Bronchial epithelial cell (primary cell): ENCODE measurements at regions not wholly inside any gene's neighbourhood (a gene's known extent, or its start where the extent isn't known, plus 50 kb on each side); places are given as distances from the start of the nearest gene placed in this dataset.

Source experiments
- DNase-seq: peaks from one replicate; pipeline ENCODE4 v3.0.0-alpha.2; 2010; ENCODE audit warnings: low read depth
- FAIRE-seq: peaks from 2 replicates; lab custom pipeline; 2011; peaks lifted over from hg19 to GRCh38; lab: Jason Lieb, UNC
- H3K27me3 ChIP-seq: 2 replicates; pipeline ENCODE4 v1.5.1; 2011; ENCODE audit warnings: low read length; ENCODE audit not compliant: control insufficient read depth, insufficient read depth
- H3K36me3 ChIP-seq: 2 replicates; pipeline ENCODE4 v1.5.1; 2011; ENCODE audit warnings: low read length; ENCODE audit not compliant: control insufficient read depth, insufficient read depth
- H3K4me3 ChIP-seq: 2 replicates; pipeline ENCODE4 v1.5.1; 2011; ENCODE audit warnings: mild to moderate bottlenecking, low read depth, low read length, control low read depth
- TF ChIP-seq, protein P1 (sequence below): IDR thresholded peaks from 2 replicates; pipeline ENCODE4 v1.5.1; 2011; ENCODE audit warnings: mild to moderate bottlenecking, moderate library complexity, low read length, control low read depth, inconsistent platforms; ENCODE audit not compliant: insufficient read depth, severe bottlenecking

DNA sequence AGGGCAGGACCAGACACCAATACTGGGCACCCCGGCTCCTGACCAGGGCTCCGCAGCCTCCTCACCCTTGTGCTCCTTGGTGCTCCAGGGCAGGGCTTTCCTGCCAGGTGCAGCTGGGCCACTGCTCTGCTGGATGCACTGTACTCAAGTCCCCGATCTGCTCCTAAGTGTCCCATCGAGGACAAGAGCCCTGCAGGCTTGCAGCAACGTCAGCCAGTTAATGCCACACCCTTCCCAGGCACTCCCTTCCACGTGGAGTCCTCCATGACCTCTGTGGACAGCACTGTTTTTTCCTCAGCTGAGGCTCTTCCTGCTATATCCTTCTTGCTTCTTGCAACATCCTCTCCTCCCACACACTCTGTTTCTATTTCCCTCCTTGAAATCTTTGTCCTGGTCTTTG lies 94.0 kb upstream of the NGF start:
- peak; percentile 25 for DNase-seq
- Histone ChIP-seq H3K4me3 (no peak overlapping the region), H3K36me3 (no peaks in the 10 kb centered on the region), H3K27me3 (no peaks in the 10 kb centered on the region)
- TF ChIP-seq, protein P1, sequence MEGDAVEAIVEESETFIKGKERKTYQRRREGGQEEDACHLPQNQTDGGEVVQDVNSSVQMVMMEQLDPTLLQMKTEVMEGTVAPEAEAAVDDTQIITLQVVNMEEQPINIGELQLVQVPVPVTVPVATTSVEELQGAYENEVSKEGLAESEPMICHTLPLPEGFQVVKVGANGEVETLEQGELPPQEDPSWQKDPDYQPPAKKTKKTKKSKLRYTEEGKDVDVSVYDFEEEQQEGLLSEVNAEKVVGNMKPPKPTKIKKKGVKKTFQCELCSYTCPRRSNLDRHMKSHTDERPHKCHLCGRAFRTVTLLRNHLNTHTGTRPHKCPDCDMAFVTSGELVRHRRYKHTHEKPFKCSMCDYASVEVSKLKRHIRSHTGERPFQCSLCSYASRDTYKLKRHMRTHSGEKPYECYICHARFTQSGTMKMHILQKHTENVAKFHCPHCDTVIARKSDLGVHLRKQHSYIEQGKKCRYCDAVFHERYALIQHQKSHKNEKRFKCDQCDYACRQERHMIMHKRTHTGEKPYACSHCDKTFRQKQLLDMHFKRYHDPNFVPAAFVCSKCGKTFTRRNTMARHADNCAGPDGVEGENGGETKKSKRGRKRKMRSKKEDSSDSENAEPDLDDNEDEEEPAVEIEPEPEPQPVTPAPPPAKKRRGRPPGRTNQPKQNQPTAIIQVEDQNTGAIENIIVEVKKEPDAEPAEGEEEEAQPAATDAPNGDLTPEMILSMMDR, result no peak
- FAIRE-seq, result no peak

DNA sequence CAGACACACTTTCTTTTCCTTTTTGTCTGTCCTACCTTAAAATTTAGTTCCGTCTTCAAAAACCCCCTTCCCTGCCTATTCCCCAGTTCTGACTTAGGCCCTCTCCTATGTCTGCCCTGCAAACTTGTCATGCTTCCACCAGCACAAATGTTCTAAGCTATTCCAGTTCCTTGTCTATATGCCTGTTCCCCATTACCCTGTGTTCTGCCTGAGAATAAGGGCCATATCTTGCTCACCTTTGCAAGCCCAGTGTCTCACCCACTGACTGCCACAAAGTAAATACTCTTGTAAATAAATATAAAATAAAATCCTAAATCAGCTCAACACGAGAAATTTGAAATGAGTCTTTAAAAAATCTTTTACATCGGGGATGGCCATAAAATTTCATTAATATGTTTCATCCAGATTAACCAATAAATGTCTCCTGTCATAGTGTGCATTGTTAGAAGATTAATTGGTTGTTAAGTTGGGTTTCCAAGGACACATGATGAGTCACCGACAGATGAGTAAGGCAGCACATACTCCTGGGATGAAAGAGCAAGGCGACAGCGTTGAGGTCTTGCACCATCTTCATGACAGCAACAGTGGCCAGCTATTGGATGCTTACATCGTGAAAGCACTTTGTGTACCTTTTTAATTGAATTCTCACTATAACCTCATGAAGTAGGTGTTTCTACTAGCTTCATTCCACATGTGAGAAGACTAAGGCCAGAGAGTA lies 92.6 kb upstream of the NGF start:
- TF ChIP-seq, protein P1, result no peak
- DNase-seq (peak; percentile 97), FAIRE-seq (no peak)
- no peaks in the 10 kb centered on the region for H3K27me3 ChIP-seq
- no peak overlapping the region for H3K4me3 ChIP-seq
- H3K36me3 ChIP-seq, result no peaks in the 10 kb centered on the region

DNA sequence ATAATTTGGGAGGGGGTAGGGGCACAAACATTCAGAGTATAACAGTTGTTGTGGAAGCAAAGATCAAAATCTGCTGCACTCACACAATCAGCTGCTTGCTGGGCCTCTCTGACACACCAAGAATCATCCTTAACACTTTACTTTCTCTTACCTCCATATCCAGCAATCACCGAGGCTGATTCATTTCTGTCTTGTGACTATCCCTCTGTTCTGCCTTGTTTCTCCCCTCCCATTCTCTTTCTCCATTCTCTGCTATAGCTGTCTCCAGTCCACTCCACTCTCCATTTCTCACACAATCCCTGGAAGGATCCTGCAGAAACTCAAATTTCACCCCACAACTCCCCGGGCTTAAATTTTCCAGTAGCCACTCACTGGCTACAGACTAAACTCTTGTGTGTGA lies 91.8 kb upstream of the NGF start:
- DNase-seq (peak; percentile 64), FAIRE-seq (no peak)
- Histone ChIP-seq H3K4me3 (no peak overlapping the region), H3K27me3 (no peaks in the 10 kb centered on the region), H3K36me3 (no peaks in the 10 kb centered on the region)
- TF ChIP-seq, protein P1, result no peak

DNA sequence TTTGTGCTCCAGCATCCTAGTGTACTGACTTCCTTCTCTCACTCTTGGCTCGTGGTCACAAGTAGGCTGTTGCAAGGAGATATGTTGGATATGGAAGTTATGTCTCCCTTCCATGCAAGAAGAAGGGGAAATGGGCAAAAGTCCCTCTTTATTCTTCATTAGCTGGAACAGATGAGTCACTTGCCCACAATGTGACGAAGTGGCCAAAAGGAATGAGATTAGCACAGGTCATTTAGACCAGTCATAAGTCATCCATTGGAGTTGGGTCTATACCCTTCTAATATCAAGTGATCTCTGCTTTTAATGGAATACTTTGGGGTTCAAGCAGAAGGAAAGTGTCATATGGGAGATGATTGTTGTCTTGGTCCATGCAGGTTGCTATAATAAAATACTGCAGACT lies 91.2 kb upstream of the NGF start:
- FAIRE-seq (no peak), DNase-seq (peak; percentile 35)
- TF ChIP-seq, protein P1, result no peak
- no peaks in the 10 kb centered on the region for H3K27me3 ChIP-seq
- no peaks in the 10 kb centered on the region for H3K36me3 ChIP-seq
- no peak overlapping the region for H3K4me3 ChIP-seq

DNA sequence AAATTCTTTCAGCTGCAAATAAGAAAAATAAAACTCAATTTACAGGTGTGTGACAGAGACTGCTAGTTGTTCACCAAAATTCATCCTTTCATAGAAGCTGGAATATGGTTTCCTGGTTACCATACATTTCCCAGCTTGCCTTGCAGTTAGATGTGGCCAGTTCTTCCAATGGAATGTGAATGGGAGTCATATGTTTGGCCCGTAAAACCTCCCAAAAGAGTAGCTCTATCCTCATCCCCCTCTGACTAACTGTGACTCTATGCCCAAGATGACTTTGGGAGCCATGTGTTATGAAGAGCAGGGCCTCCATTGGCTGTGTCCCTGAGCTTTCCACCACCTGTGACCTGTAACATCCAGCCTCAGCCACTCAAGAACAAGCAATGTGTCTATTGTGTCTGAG lies 90.6 kb upstream of the NGF start:
- TF ChIP-seq, protein P1, result no peak
- H3K27me3 ChIP-seq, result no peaks in the 10 kb centered on the region
- FAIRE-seq (no peak), DNase-seq (no peak)
- H3K4me3 ChIP-seq, result no peak overlapping the region
- H3K36me3 ChIP-seq, result no peaks in the 10 kb centered on the region

DNA sequence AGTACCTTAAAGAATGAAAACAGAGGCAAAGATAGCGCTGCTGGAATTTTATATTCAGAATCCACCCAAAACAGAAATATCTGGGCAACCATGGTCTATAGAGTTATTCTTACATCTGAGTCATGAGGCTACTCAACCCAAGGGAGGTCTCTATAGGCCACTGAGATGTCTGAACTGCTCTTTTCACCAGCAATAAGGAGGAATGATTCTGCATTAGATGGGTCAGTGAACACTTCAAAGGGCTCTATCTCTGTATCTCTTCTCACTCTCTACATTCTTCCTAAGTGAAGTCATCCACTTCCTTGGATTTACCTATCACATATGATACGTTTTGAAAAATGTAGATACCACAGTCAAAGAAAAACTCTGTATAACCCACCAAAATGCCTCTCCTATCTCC lies 90.2 kb upstream of the NGF start:
- Histone ChIP-seq H3K4me3 (no peak overlapping the region), H3K27me3 (no peaks in the 10 kb centered on the region), H3K36me3 (no peaks in the 10 kb centered on the region)
- FAIRE-seq (no peak), DNase-seq (peak; percentile 24)
- TF ChIP-seq, protein P1, result no peak
